Astrocyte (in vitro differentiated cells and primary cell): ENCODE measurements at regions not wholly inside any gene's neighbourhood (a gene's known extent, or its start where the extent isn't known, plus 50 kb on each side); places are given as distances from the start of the nearest gene placed in this dataset.
"Not testable (repeated sequence)": the region's sequence is repeated elsewhere in the genome, so short reads cannot be mapped to it uniquely, and the experiment has no call there.

ENCODE experiments used
- DNase-seq: peaks from one replicate; pipeline ENCODE4 v3.0.0-alpha.2; 2010; ENCODE audit warnings: low read depth
- FAIRE-seq: peaks from 2 replicates; lab custom pipeline; 2011; peaks lifted over from hg19 to GRCh38; lab: Jason Lieb, UNC
- H2AFZ ChIP-seq: 2 replicates; pipeline ENCODE4 v1.6.0; 2012; ENCODE audit warnings: low read depth, low read length, inconsistent platforms
- H3K27ac ChIP-seq: 2 replicates; pipeline ENCODE4 v1.5.1; 2011; ENCODE audit warnings: low read depth, low read length, inconsistent platforms
- H3K27me3 ChIP-seq: 2 replicates; pipeline ENCODE4 v1.6.0; 2011; ENCODE audit warnings: low read length, inconsistent platforms; ENCODE audit not compliant: insufficient read depth
- H3K36me3 ChIP-seq: 2 replicates; pipeline ENCODE4 v1.5.1; 2011; ENCODE audit warnings: low read length, inconsistent platforms; ENCODE audit not compliant: insufficient read depth
- H3K4me1 ChIP-seq: 2 replicates; pipeline ENCODE4 v1.5.1; 2011; ENCODE audit warnings: low read length, inconsistent platforms; ENCODE audit not compliant: insufficient read depth
- H3K4me2 ChIP-seq: 2 replicates; pipeline ENCODE4 v1.6.0; 2012; ENCODE audit warnings: low read length, inconsistent platforms
- H3K4me3 ChIP-seq: 2 replicates; pipeline ENCODE4 v1.5.1; 2011; ENCODE audit warnings: low read depth, mild to moderate bottlenecking, low read length, inconsistent platforms; ENCODE audit not compliant: insufficient read depth
- H3K79me2 ChIP-seq: 2 replicates; pipeline ENCODE4 v1.6.0; 2012; ENCODE audit warnings: mild to moderate bottlenecking, low read length, inconsistent platforms; ENCODE audit not compliant: insufficient read depth
- H3K9ac ChIP-seq: 2 replicates; pipeline ENCODE4 v1.6.0; 2012; ENCODE audit warnings: mild to moderate bottlenecking, low read length, inconsistent platforms
- H3K9me3 ChIP-seq: 2 replicates; pipeline ENCODE4 v1.5.1; 2012; ENCODE audit warnings: low read depth, mild to moderate bottlenecking, low read length, inconsistent platforms; ENCODE audit not compliant: insufficient read depth
- H4K20me1 ChIP-seq: 2 replicates; pipeline ENCODE4 v1.6.0; 2012; ENCODE audit warnings: low read length, inconsistent platforms; ENCODE audit not compliant: insufficient read depth
- H3K27ac Mint-ChIP-seq: one replicate; pipeline ENCODE4 v1.8.0; 2021; ENCODE audit warnings: mild to moderate bottlenecking, mixed read lengths; ENCODE audit not compliant: unreplicated experiment
- H3K27me3 Mint-ChIP-seq: one replicate; pipeline ENCODE4 v1.8.0; 2021; ENCODE audit warnings: low read depth, mixed read lengths; ENCODE audit not compliant: unreplicated experiment
- H3K36me3 Mint-ChIP-seq: one replicate; pipeline ENCODE4 v1.8.0; 2021; ENCODE audit warnings: low read depth, mixed read lengths; ENCODE audit not compliant: unreplicated experiment
- H3K4me1 Mint-ChIP-seq: one replicate; pipeline ENCODE4 v1.8.0; 2021; ENCODE audit warnings: low read depth, mixed read lengths; ENCODE audit not compliant: unreplicated experiment
- H3K4me3 Mint-ChIP-seq: one replicate; pipeline ENCODE4 v1.8.0; 2021; ENCODE audit warnings: mild to moderate bottlenecking, moderate library complexity, mixed read lengths; ENCODE audit not compliant: unreplicated experiment
- H3K9me3 Mint-ChIP-seq: one replicate; pipeline ENCODE4 v1.8.0; 2021; ENCODE audit warnings: mild to moderate bottlenecking, mixed read lengths; ENCODE audit not compliant: unreplicated experiment
- EZH2 ChIP-seq: IDR thresholded peaks from 2 replicates; pipeline ENCODE4 v1.6.1; 2012; ENCODE audit warnings: mild to moderate bottlenecking, low read length, inconsistent platforms; ENCODE audit not compliant: insufficient read depth
- TF ChIP-seq, protein P1 (sequence below): IDR thresholded peaks from 2 replicates; pipeline ENCODE4 v1.5.1; 2011; ENCODE audit warnings: low read depth, mild to moderate bottlenecking, inconsistent platforms, low read length, moderate library complexity; ENCODE audit not compliant: insufficient read depth

DNA sequence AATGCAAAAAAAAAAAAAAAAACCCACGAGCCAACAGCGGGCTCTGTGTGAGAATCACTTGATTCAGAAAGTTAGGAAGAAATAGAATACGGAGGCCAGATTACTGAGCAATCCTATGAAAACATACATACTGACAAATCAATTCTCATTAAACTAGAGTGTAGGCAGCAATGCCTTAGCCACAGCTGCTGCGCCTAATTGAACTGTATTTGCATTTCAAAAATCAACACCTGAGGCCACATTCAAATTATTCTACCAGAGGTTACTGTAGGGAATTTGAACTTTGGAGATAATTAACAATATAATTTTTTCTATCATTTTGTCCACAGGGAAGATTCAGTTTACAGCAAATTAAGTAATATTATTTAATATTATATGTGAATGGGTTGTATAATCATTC, 138.4 kb upstream of the PLD5 start:
- DNase-seq (no peak), FAIRE-seq (no peak)
- Histone ChIP-seq H4K20me1 (no peaks in the 10 kb centered on the region), H3K27me3 (no peaks in the 10 kb centered on the region), H3K4me1 (no peaks in the 10 kb centered on the region), H3K4me2 (no peak overlapping the region), H3K9me3 (no peaks in the 10 kb centered on the region), H3K4me3 (no peak overlapping the region), H3K79me2 (no peaks in the 10 kb centered on the region), H3K27ac (no peak overlapping the region), H2AFZ (no peak overlapping the region), H3K9ac (no peak overlapping the region), H3K36me3 (no peaks in the 10 kb centered on the region)
- TF ChIP-seq EZH2, result no peak
- TF ChIP-seq, protein P1, sequence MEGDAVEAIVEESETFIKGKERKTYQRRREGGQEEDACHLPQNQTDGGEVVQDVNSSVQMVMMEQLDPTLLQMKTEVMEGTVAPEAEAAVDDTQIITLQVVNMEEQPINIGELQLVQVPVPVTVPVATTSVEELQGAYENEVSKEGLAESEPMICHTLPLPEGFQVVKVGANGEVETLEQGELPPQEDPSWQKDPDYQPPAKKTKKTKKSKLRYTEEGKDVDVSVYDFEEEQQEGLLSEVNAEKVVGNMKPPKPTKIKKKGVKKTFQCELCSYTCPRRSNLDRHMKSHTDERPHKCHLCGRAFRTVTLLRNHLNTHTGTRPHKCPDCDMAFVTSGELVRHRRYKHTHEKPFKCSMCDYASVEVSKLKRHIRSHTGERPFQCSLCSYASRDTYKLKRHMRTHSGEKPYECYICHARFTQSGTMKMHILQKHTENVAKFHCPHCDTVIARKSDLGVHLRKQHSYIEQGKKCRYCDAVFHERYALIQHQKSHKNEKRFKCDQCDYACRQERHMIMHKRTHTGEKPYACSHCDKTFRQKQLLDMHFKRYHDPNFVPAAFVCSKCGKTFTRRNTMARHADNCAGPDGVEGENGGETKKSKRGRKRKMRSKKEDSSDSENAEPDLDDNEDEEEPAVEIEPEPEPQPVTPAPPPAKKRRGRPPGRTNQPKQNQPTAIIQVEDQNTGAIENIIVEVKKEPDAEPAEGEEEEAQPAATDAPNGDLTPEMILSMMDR, result no peak
- Mint-ChIP-seq H3K9me3 (no peaks in the 10 kb centered on the region), H3K4me3 (no peak overlapping the region), H3K27ac (no peak overlapping the region), H3K36me3 (no peaks in the 10 kb centered on the region), H3K4me1 (no peaks in the 10 kb centered on the region), H3K27me3 (no peaks in the 10 kb centered on the region)

- H3K27ac ChIP-seq, H3K27ac Mint-ChIP-seq, H3K4me2 ChIP-seq, H2AFZ ChIP-seq, H3K27me3 Mint-ChIP-seq, H3K36me3 ChIP-seq, H3K9me3 ChIP-seq, H3K36me3 Mint-ChIP-seq, H3K79me2 ChIP-seq, DNase-seq, H3K4me1 Mint-ChIP-seq, H3K9ac ChIP-seq, H3K9me3 Mint-ChIP-seq, H4K20me1 ChIP-seq, H3K4me3 ChIP-seq, FAIRE-seq, H3K27me3 ChIP-seq, H3K4me3 Mint-ChIP-seq, H3K4me1 ChIP-seq: not testable (repeated sequence)
Measured at GRCh38 chr1:242653772-242654171, 129.3 kb upstream of the PLD5 start.

DNA sequence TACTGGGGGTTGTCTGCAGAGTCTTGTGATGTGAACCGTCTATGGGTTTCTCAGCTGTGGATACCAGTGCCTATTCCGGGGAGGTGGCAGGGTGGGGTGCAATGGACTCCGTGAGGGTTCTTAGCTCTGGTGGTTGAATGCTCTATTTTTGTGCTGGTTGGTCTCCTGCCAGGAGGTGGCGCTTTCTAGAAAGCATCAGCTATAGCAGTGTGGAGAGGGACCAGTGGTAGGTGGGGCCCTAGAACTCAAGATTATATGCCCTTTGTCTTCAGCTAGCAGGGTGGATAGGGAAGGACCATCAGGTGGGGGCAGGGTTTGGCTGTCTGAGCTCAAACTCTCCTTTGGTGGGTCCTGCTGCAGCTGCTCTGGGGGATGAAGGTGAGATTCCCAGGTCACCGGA, 127.3 kb upstream of the PLD5 start:
- no peaks in the 10 kb centered on the region for H3K9me3 ChIP-seq
- no peak overlapping the region for H3K4me2 ChIP-seq
- H3K36me3 ChIP-seq, result no peaks in the 10 kb centered on the region
- FAIRE-seq (no peak), DNase-seq (no peak)
- no peaks in the 10 kb centered on the region for H3K36me3 Mint-ChIP-seq
- H3K4me1 ChIP-seq, result no peaks in the 10 kb centered on the region
- no peak overlapping the region for H3K27ac Mint-ChIP-seq
- H3K27me3 Mint-ChIP-seq, result peaks cover 4% of the 10 kb centered on the region
- TF ChIP-seq, protein P1, result no peak
- no peak for TF ChIP-seq EZH2
- no peaks in the 10 kb centered on the region for H3K4me1 Mint-ChIP-seq
- no peak overlapping the region for H3K27ac ChIP-seq
- no peaks in the 10 kb centered on the region for H3K79me2 ChIP-seq
- H2AFZ ChIP-seq, result no peak overlapping the region
- H3K9ac ChIP-seq, result no peak overlapping the region
- H3K27me3 ChIP-seq, result no peaks in the 10 kb centered on the region
- H4K20me1 ChIP-seq, result no peaks in the 10 kb centered on the region
- no peak overlapping the region for H3K4me3 ChIP-seq
- H3K9me3 Mint-ChIP-seq, result no peaks in the 10 kb centered on the region
- H3K4me3 Mint-ChIP-seq, result no peak overlapping the region
